NCI-H2196 (cell line): ENCODE measurements at regions not wholly inside any gene's neighbourhood (a gene's known extent, or its start where the extent isn't known, plus 50 kb on each side); places are given as distances from the start of the nearest gene placed in this dataset.

Source experiments
- DNase-seq: peaks from one replicate; lab custom pipeline; 2025; ENCODE audit not compliant: unreplicated experiment; lab: John Stamatoyannopoulos, UW

- no peak for DNase-seq
Measured at GRCh38 chr7:133190650-133191049, 62.2 kb upstream of the EXOC4 start.

GRCh38 chr7:133191787-133192186 is 61.1 kb upstream of the EXOC4 start:
- no peak for DNase-seq

- no peak for DNase-seq
Measured at GRCh38 chr7:133195868-133196267, 57.0 kb upstream of the EXOC4 start.

- no peak for DNase-seq
Measured at GRCh38 chr7:133196856-133197612, 55.8 kb upstream of the EXOC4 start.

- DNase-seq = no peak
Measured at GRCh38 chr7:133197972-133198544, 54.8 kb upstream of the EXOC4 start.

GRCh38 chr7:133199831-133200230 is 53.0 kb upstream of the EXOC4 start:
- no peak for DNase-seq

GRCh38 chr7:133201470-133201869 is 51.4 kb upstream of the EXOC4 start:
- DNase-seq = no peak

GRCh38 chr7:133202942-133203341 is 49.9 kb upstream of the EXOC4 start:
- DNase-seq = no peak
